K562 (cell line): ENCODE measurements at regions not wholly inside any gene's neighbourhood (a gene's known extent, or its start where the extent isn't known, plus 50 kb on each side); places are given as distances from the start of the nearest gene placed in this dataset.
"Not testable (repeated sequence)": the region's sequence is repeated elsewhere in the genome, so short reads cannot be mapped to it uniquely, and the experiment has no call there.

Experiments used
- CTCF ChIP-seq, 3 experiments: IDR thresholded peaks in 2 of 3; conservative IDR thresholded peaks in 1 of 3; 2 replicates each; pipeline ENCODE4 v1.5.1; 2011 to 2012; ENCODE audit warnings: low read length in 3 of 3, mild to moderate bottlenecking in 3 of 3, control low read depth in 2 of 3, improper control_type of control experiment in 1 of 3, inconsistent platforms in 1 of 3, low read depth in 1 of 3, mixed read lengths in 1 of 3, moderate library complexity in 1 of 3; ENCODE audit not compliant: insufficient read depth in 2 of 3
- DMBX1 ChIP-seq: fragments of 250-450 bp; sonication (Bioruptor Pico); IDR thresholded peaks from 2 replicates; pipeline ENCODE4 v1.8.0; 2022; ENCODE audit warnings: inconsistent platforms, mild to moderate bottlenecking, moderate library complexity, borderline replicate concordance
- EZH2 ChIP-seq: IDR thresholded peaks from 2 replicates; pipeline ENCODE4 v1.6.1; 2012; ENCODE audit warnings: low read depth, mild to moderate bottlenecking, inconsistent platforms, low read length, borderline replicate concordance
- ILF3 ChIP-seq: fragments of 450-650 bp; IDR thresholded peaks from 2 replicates; pipeline ENCODE4 v1.6.1; 2018; ENCODE audit warnings: antibody characterized with exemption, mild to moderate bottlenecking, moderate library complexity, borderline replicate concordance
- KLF16 ChIP-seq: IDR thresholded peaks from 2 replicates; pipeline ENCODE4 v1.6.1; 2016; ENCODE audit warnings: antibody characterized with exemption
- POLR2AphosphoS5 ChIP-seq: IDR thresholded peaks from 2 replicates; pipeline ENCODE4 v1.6.1; 2011; ENCODE audit warnings: mild to moderate bottlenecking, low read depth, low read length, moderate library complexity; ENCODE audit not compliant: control insufficient read depth, insufficient read depth
- RAD21 ChIP-seq, 2 experiments: fragments of 250-450 bp in 1 of 2; fragments of 450-650 bp in 1 of 2; sonication (Bioruptor Pico) in 1 of 2; formaldehyde crosslinking in 1 of 2; IDR thresholded peaks in 1 of 2; conservative IDR thresholded peaks in 1 of 2; 2 replicates each; pipeline versions ENCODE4 v1.4.0 to v1.8.0; 2020 to 2022; ENCODE audit warnings: mild to moderate bottlenecking in 2 of 2, moderate library complexity in 1 of 2
- RBFOX2 ChIP-seq: fragments of 200-400 bp; formaldehyde crosslinking; IDR thresholded peaks from 2 replicates; pipeline ENCODE4 v1.6.1; 2017; ENCODE audit warnings: low read depth, mild to moderate bottlenecking, low read length, moderate library complexity
- SETDB1 ChIP-seq: IDR thresholded peaks from one replicate; pipeline ENCODE4 v1.6.1; 2012; ENCODE audit warnings: low read length, control low read depth, inconsistent platforms
- SMAD4 ChIP-seq: fragments of 250-450 bp; sonication (Bioruptor Pico); conservative IDR thresholded peaks from 2 replicates; pipeline ENCODE4 v1.8.0; 2021; ENCODE audit warnings: inconsistent platforms, mild to moderate bottlenecking, moderate library complexity
- TRIM28 ChIP-seq: fragments of 450-650 bp; IDR thresholded peaks from 2 replicates; pipeline ENCODE4 v1.6.1; 2017
- ZNF232 ChIP-seq: sonication (generic); formaldehyde crosslinking; IDR thresholded peaks from 2 replicates; pipeline ENCODE4 v1.8.0; 2022; ENCODE audit warnings: mild to moderate bottlenecking, missing genetic modification reagents

GRCh38 chr2:167632271-167632670 lies 615.1 kb downstream of the STK39 start:
- not testable (repeated sequence) for TF ChIP-seq TRIM28; SETDB1; SMAD4 (CRISPR knock-in tag); ILF3; DMBX1; RAD21 (CRISPR knock-in tag; conservative IDR thresholded peaks at IDR 0.05 in 1 of 2, IDR thresholded peaks at IDR 0.05 in 1 of 2); EZH2; KLF16; ZNF232 (CRISPR knock-in tag); CTCF (IDR thresholded peaks at IDR 0.05 in 2 of 3, conservative IDR thresholded peaks at IDR 0.05 in 1 of 3; ENCODE audit: insufficient read depth in 2 of 3, low read depth in 1 of 3, low read length in 3 of 3); POLR2AphosphoS5; RBFOX2
